Right lobe of liver (tissue), 6 donors: ENCODE measurements at regions not wholly inside any gene's neighbourhood (a gene's known extent, or its start where the extent isn't known, plus 50 kb on each side); places are given as distances from the start of the nearest gene placed in this dataset.

Source experiments
- ATAC-seq, 4 donors: fragments of 200-7000 bp; cut with Tn5 transposase; one replicate each; pipeline ENCODE4 v1.9.1; 2020; ENCODE audit warnings: mild to moderate bottlenecking in 4 of 4, moderate library complexity in 4 of 4
- DNase-seq, 3 donors: peaks; one replicate each; pipeline ENCODE4 v3.0.0-alpha.2; 2020
- H3K27ac ChIP-seq, 3 donors: fragments of 200-600 bp; one replicate each; pipeline ENCODE4 v1.8.0; 2022
- H3K27me3 ChIP-seq, 2 donors: fragments of 200-600 bp; one replicate each; pipeline ENCODE4 v1.8.0; 2022
- H3K36me3 ChIP-seq, 4 donors: fragments of 200-600 bp; sonication (generic) in 1 of 4; one replicate each; pipeline versions ENCODE4 v1.5.1 to v1.8.0; 2017 to 2022; ENCODE audit warnings: control low read depth in 1 of 4
- H3K4me1 ChIP-seq, 4 donors: fragments of 200-600 bp; sonication (generic) in 1 of 4; one replicate each; pipeline versions ENCODE4 v1.5.1 to v1.8.0; 2017 to 2022; ENCODE audit warnings: control low read depth in 1 of 4
- H3K4me3 ChIP-seq, 3 donors: fragments of 200-600 bp; one replicate each; pipeline ENCODE4 v1.8.0; 2022
- H3K9me3 ChIP-seq, 4 donors: fragments of 200-600 bp; sonication (generic) in 1 of 4; one replicate each; pipeline versions ENCODE4 v1.5.1 to v1.8.0; 2017 to 2022; ENCODE audit warnings: control low read depth in 1 of 4
- POLR2A ChIP-seq: fragments of 450-650 bp; IDR thresholded peaks from one replicate; pipeline ENCODE4 v1.6.1; 2017; ENCODE audit warnings: antibody characterized with exemption, mild to moderate bottlenecking
- WGBS: methylation state at CpG from one replicate; pipeline ENCODE4 v1.1.6; 2018; ENCODE audit warnings: low coverage, low lambda C conversion rate; ENCODE audit not compliant: insufficient coverage; ENCODE audit errors: missing lambda C conversion rate; 5-methylcytosine and 5-hydroxymethylcytosine counted together
- intact Hi-C, 2 donors: fragments of 100-400 bp; cut with DNase I; formaldehyde crosslinking; loops; one replicate each; pipeline versions ENCODE4 v1.11.2 to v1.14.1; 2022
- TF ChIP-seq, protein P1 (sequence below), 4 donors: fragments of 200-600 bp in 3 of 4; fragments of 450-650 bp in 1 of 4; IDR thresholded peaks; one replicate each; pipeline versions ENCODE4 v1.5.1 to v1.8.0; 2016 to 2022; ENCODE audit warnings: antibody characterized with exemption in 4 of 4, mild to moderate bottlenecking in 2 of 4
- donor health status: DM: no; HTN: yes; CAD: no.
- donor health status: DM: no; HTN: no; CAD: no.
- donor health status: DM: no; HTN: no; CAD: no.
- donor health status: DM: no; HTN: yes; CAD: no.
- donor health status: DM: no; HTN: yes; CAD: no.

GRCh38 chr17:77376795-77377709 lies 236.3 kb downstream of the SEC14L1 start:
- H3K4me1 ChIP-seq, result peaks cover 0 to 78% (median 29%) of the 10 kb centered on the region in 4 donors
- WGBS, result 64% methylated on average over 14 of the region's 31 CpGs
- H3K9me3 ChIP-seq, result no peaks in the 10 kb centered on the region
- peak; percentile 58 to 89 (median 87) for DNase-seq
- H3K27ac ChIP-seq, result peak overlapping the region in 2 of 3 donors; percentile 62 to 66
- H3K27me3 ChIP-seq, result no peaks in the 10 kb centered on the region
- ATAC-seq, result peak; percentile 35 to 69 (median 59)
- H3K4me3 ChIP-seq, result no peak overlapping the region
- TF ChIP-seq POLR2A, result no peak
- TF ChIP-seq, protein P1, sequence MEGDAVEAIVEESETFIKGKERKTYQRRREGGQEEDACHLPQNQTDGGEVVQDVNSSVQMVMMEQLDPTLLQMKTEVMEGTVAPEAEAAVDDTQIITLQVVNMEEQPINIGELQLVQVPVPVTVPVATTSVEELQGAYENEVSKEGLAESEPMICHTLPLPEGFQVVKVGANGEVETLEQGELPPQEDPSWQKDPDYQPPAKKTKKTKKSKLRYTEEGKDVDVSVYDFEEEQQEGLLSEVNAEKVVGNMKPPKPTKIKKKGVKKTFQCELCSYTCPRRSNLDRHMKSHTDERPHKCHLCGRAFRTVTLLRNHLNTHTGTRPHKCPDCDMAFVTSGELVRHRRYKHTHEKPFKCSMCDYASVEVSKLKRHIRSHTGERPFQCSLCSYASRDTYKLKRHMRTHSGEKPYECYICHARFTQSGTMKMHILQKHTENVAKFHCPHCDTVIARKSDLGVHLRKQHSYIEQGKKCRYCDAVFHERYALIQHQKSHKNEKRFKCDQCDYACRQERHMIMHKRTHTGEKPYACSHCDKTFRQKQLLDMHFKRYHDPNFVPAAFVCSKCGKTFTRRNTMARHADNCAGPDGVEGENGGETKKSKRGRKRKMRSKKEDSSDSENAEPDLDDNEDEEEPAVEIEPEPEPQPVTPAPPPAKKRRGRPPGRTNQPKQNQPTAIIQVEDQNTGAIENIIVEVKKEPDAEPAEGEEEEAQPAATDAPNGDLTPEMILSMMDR (IDR thresholded peaks at IDR 0.05), result no peak
- no peaks in the 10 kb centered on the region for H3K36me3 ChIP-seq
- intact Hi-C loops, result no loop called here

GRCh38 chr17:77377710-77378235 lies 237.0 kb downstream of the SEC14L1 start:
- DNase-seq (no peak), ATAC-seq (no peak)
- intact Hi-C loops, result no loop called here
- no peaks in the 10 kb centered on the region for H3K9me3 ChIP-seq
- H3K4me1 ChIP-seq, result peaks cover 0 to 78% (median 29%) of the 10 kb centered on the region in 4 donors
- TF ChIP-seq, protein P1 (IDR thresholded peaks at IDR 0.05), result no peak
- no peak for TF ChIP-seq POLR2A
- H3K36me3 ChIP-seq, result no peaks in the 10 kb centered on the region
- 63% methylated on average over 7 of the region's 11 CpGs for WGBS
- peak overlapping the region in 2 of 3 donors; percentile 62 to 66 for H3K27ac ChIP-seq
- no peaks in the 10 kb centered on the region for H3K27me3 ChIP-seq
- H3K4me3 ChIP-seq, result no peak overlapping the region

DNA sequence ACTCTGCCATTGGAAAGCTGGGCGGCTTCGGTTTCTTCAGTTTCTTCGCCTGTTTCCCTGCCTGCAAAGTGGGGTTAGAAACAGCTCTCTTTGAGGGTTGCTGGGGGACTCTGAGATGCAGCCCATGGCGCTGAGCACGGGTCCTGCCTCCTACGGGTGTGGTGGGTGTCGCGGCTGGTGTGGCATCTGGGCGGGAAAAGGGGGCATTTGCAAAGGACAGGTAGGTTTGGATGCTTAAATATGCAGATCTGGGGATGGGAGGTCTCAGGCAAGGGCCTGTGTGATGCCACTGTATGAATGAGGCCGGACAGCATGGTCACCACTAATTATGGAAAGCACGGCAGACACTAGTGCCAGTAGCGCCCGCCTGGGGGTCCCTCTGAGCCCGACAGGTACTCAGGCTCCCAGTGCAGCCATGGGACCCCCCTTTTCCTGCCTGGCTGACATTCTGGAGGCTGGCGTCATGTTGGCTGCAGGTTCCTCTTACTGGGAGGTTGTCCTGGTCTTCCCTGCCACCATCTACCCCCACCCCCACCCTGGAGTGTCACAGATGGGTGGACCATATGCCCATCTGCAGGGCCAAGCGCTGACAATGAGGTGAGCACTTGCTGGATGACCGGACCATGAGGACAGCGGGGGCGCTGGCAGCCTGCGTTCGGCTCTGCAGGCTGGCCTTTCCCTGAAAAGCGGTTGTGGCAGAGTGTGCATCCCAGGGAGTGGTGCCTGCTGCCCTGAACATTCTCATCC lies 237.7 kb downstream of the SEC14L1 start:
- no peaks in the 10 kb centered on the region for H3K9me3 ChIP-seq
- H3K27ac ChIP-seq, result no peak overlapping the region
- WGBS, result 87% methylated on average over 6 of the region's 22 CpGs
- peaks cover 0 to 81% (median 32%) of the 10 kb centered on the region in 4 donors for H3K4me1 ChIP-seq
- no peaks in the 10 kb centered on the region for H3K36me3 ChIP-seq
- ATAC-seq (no peak), DNase-seq (no peak)
- intact Hi-C loops, result no loop called here
- TF ChIP-seq, protein P1 (IDR thresholded peaks at IDR 0.05), result no peak
- no peak for TF ChIP-seq POLR2A
- no peak overlapping the region for H3K4me3 ChIP-seq
- no peaks in the 10 kb centered on the region for H3K27me3 ChIP-seq

- intact Hi-C loops, result no loop called here
Observed at GRCh38 chr17:77379065-77379428, 238.3 kb downstream of the SEC14L1 start.

More at GRCh38 chr17:77379065-77379428, 238.3 kb downstream of the SEC14L1 start:
- Histone ChIP-seq H3K27me3 (no peaks in the 10 kb centered on the region), H3K4me1 (peaks cover 0 to 81% (median 35%) of the 10 kb centered on the region in 4 donors), H3K4me3 (no peak overlapping the region), H3K27ac (no peak overlapping the region), H3K36me3 (no peaks in the 10 kb centered on the region), H3K9me3 (no peaks in the 10 kb centered on the region)
- no peak for DNase-seq
- WGBS, result no CpG with 5 or more reads among the region's 11 CpGs
- no peak for ATAC-seq
- TF ChIP-seq, protein P1 (IDR thresholded peaks at IDR 0.05), result no peak
- no peak for TF ChIP-seq POLR2A
